Putamen (tissue), 1 donor: ENCODE measurements at regions not wholly inside any gene's neighbourhood (a gene's known extent, or its start where the extent isn't known, plus 50 kb on each side); places are given as distances from the start of the nearest gene placed in this dataset.

ENCODE experiments used
- DNase-seq: peaks from one replicate; pipeline ENCODE4 v3.0.0-alpha.2; 2016; ENCODE audit warnings: low spot score

GRCh38 chr12:88310666-88311065, 168.6 kb downstream of the TMTC3 start:
- DNase-seq, result no peak

GRCh38 chr12:88313554-88313953, 171.4 kb downstream of the TMTC3 start:
- DNase-seq, result no peak

- no peak for DNase-seq
Measured at GRCh38 chr12:88314706-88315105, 172.6 kb downstream of the TMTC3 start.

- no peak for DNase-seq
Measured at GRCh38 chr12:88318726-88319125, 176.6 kb downstream of the TMTC3 start.

- DNase-seq, result no peak
Measured at GRCh38 chr12:88325076-88325815, 183.1 kb downstream of the TMTC3 start.

- DNase-seq, result no peak
Measured at GRCh38 chr12:88325816-88326189, 183.7 kb downstream of the TMTC3 start.

- no peak for DNase-seq
Measured at GRCh38 chr12:88327276-88327675, 185.2 kb downstream of the TMTC3 start.

GRCh38 chr12:88328090-88328489, 186.0 kb downstream of the TMTC3 start:
- no peak for DNase-seq

GRCh38 chr12:88329833-88330232, 187.7 kb downstream of the TMTC3 start:
- no peak for DNase-seq

GRCh38 chr12:88334271-88334670, 192.2 kb downstream of the TMTC3 start:
- no peak for DNase-seq

- DNase-seq, result no peak
Measured at GRCh38 chr12:88336076-88336739, 194.1 kb downstream of the TMTC3 start.

- no peak for DNase-seq
Measured at GRCh38 chr12:88338486-88338885, 196.4 kb downstream of the TMTC3 start.

GRCh38 chr12:88339254-88339949, 197.3 kb downstream of the TMTC3 start:
- no peak for DNase-seq

- no peak for DNase-seq
Measured at GRCh38 chr12:88339966-88340365, 197.9 kb downstream of the TMTC3 start.

- DNase-seq, result no peak
Measured at GRCh38 chr12:88342251-88342806, 200.2 kb downstream of the TMTC3 start.

- no peak for DNase-seq
Measured at GRCh38 chr12:88351146-88351545, 209.0 kb downstream of the TMTC3 start.

- DNase-seq, result no peak
Measured at GRCh38 chr12:88354691-88355090, 212.6 kb downstream of the TMTC3 start.

GRCh38 chr12:88360343-88360742, 218.2 kb downstream of the TMTC3 start:
- DNase-seq, result no peak

GRCh38 chr12:88361493-88361892, 218.8 kb downstream of the KITLG start:
- no peak for DNase-seq

GRCh38 chr12:88362439-88362838, 217.8 kb downstream of the KITLG start:
- no peak for DNase-seq

GRCh38 chr12:88365403-88365802, 214.9 kb downstream of the KITLG start:
- no peak for DNase-seq

- no peak for DNase-seq
Measured at GRCh38 chr12:88366101-88366500, 214.2 kb downstream of the KITLG start.

- DNase-seq, result no peak
Measured at GRCh38 chr12:88367231-88367630, 213.0 kb downstream of the KITLG start.
